SK-N-MC (cell line): ENCODE measurements at regions not wholly inside any gene's neighbourhood (a gene's known extent, or its start where the extent isn't known, plus 50 kb on each side); places are given as distances from the start of the nearest gene placed in this dataset.

Experiments used
- DNase-seq: peaks from one replicate; pipeline ENCODE4 v3.0.0-alpha.2; 2011; ENCODE audit warnings: low read depth, low spot score
- H3K27ac ChIP-seq: fragments of 200-600 bp; sonication (generic); 2 replicates; pipeline ENCODE4 v1.5.1; 2016; ENCODE audit warnings: mixed run types
- H3K36me3 ChIP-seq: fragments of 200-600 bp; sonication (generic); 2 replicates; pipeline ENCODE4 v1.6.1; 2017; ENCODE audit warnings: antibody characterized with exemption, low read length, mixed read lengths; ENCODE audit not compliant: insufficient read depth
- H3K4me3 ChIP-seq: fragments of 200-600 bp; sonication (generic); 2 replicates; pipeline ENCODE4 v1.5.1; 2016
- H3K9ac ChIP-seq: fragments of 200-600 bp; sonication (generic); 2 replicates; pipeline ENCODE4 v1.8.0; 2017; ENCODE audit warnings: mixed run types, mixed read lengths; ENCODE audit not compliant: insufficient read length
- H3K9me3 ChIP-seq: fragments of 200-600 bp; sonication (generic); 2 replicates; pipeline ENCODE4 v1.6.1; 2017; ENCODE audit warnings: low read depth, mild to moderate bottlenecking, antibody characterized with exemption, low read length, moderate library complexity, mixed read lengths
- EZH2 ChIP-seq: fragments of 200-600 bp; sonication (generic); IDR thresholded peaks from one replicate; pipeline ENCODE4 v1.6.1; 2017; ENCODE audit warnings: antibody characterized with exemption
- FOXP2 ChIP-seq: optimal IDR thresholded peaks from 2 replicates; pipeline ENCODE3; 2011; ENCODE audit warnings: mild to moderate bottlenecking, moderate library complexity; ENCODE audit not compliant: insufficient read depth; ENCODE audit errors: extremely low read length, control extremely low read depth
- POLR2AphosphoS5 ChIP-seq: IDR thresholded peaks from 2 replicates; pipeline ENCODE4 v1.6.1; 2012; ENCODE audit warnings: mild to moderate bottlenecking, low read depth, low read length, borderline replicate concordance

GRCh38 chr4:3862640-3863420 lies 96.6 kb downstream of the ADRA2C start:
- no peak for TF ChIP-seq EZH2
- no peak for TF ChIP-seq FOXP2
- no peak for TF ChIP-seq POLR2AphosphoS5
- no peaks in the 10 kb centered on the region for H3K36me3 ChIP-seq
- no peak overlapping the region for H3K9ac ChIP-seq
- DNase-seq = no peak
- no peaks in the 10 kb centered on the region for H3K9me3 ChIP-seq
- no peak overlapping the region for H3K4me3 ChIP-seq
- no peak overlapping the region for H3K27ac ChIP-seq

GRCh38 chr4:3863841-3864741 lies 97.9 kb downstream of the ADRA2C start:
- DNase-seq = no peak
- Histone ChIP-seq H3K27ac (no peak overlapping the region), H3K36me3 (no peaks in the 10 kb centered on the region), H3K4me3 (no peak overlapping the region), H3K9ac (no peak overlapping the region), H3K9me3 (no peaks in the 10 kb centered on the region)
- TF ChIP-seq FOXP2 (no peak), EZH2 (no peak), POLR2AphosphoS5 (no peak)

DNA sequence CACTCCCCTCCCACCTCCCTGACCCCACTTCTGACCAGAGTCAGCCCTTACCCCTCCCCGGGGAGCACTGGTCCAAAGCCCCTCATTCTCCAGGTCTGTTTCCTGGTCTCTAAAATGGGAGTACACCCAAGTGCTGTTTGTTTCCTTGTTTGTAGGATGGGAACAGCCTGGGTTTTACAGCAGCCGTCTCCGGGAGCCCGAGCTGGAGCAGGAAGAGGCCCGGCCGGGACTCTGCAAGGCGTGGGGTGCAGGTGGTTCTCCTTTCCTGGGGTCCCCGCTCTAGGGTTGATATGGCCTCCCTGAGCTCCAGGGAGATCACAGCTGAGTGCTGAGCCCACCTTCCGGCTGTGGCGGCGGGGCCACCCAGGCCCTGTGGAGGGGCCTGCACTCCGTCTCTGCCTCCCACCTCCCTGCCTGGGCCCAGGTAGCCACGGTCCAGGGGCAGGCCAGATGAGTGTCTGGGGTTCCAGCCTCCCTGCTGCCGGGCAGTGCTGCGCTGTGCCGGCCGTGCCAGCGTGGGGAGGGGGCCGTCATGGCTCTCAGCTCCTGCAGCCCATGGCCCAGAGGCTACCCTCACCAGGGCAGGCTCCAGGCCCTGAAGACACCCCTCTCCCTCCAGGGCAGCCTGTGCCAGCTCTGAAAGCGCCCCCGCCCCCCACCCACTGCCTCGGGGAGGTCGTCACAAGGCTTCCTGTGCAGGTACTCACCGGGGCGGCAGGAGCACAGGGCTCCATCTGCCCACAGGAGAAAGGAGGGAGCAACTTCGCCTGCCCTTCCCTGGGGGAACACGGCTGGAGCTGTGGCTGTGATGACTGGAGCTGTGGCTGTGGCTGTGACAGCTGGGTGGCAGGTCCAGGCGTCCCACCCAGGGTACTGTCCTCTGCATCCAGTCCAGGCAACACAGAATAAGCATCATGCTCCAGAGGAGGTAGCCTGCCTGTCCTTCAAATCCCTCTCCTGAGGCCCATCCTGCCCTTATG lies 98.8 kb downstream of the ADRA2C start:
- no peak for DNase-seq
- TF ChIP-seq EZH2 (no peak), FOXP2 (no peak), POLR2AphosphoS5 (no peak)
- Histone ChIP-seq H3K9me3 (no peaks in the 10 kb centered on the region), H3K27ac (no peak overlapping the region), H3K36me3 (no peaks in the 10 kb centered on the region), H3K9ac (no peak overlapping the region), H3K4me3 (no peak overlapping the region)

DNA sequence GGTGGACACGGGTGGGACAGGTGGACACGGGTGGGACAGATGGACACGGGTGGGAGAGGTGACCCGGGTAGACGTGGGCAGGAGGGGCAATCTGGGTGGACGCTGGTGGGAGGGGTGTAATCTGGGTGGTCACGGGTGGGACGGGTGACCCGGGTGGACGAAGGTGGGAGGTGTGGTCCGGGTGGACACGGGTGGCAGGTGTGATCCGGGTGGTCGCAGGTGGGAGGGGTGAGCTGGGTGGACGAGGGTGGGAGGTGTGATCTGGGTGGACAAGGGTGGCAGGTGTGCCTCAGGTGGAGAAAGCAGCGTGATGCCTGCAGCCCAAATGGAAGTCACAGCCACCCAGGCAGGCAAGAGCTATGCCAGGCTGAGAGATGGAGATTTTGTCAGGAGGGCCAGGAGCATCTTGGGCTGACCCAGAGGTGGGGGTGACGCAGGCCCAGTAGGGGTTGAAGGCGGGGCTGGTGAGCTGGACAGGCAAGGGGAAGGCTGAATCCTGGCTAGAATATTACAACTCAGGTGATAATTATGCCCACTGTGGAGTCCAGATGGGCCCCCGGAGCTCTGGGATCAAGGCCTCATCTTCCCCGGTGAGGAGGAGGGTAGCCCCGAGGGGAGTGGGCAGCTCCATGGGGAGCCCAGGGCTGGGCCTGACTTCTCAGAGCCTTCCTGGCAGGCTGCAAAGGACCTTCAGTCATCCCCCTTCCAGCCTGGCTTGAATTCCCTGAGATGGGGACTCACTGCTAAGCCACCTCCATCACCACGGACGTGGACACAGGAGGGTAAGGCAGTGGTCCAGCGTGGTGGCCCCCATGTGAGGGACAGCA lies 100.0 kb downstream of the ADRA2C start:
- Histone ChIP-seq H3K9ac (no peak overlapping the region), H3K27ac (no peak overlapping the region), H3K36me3 (no peaks in the 10 kb centered on the region), H3K4me3 (no peak overlapping the region), H3K9me3 (no peaks in the 10 kb centered on the region)
- no peak for DNase-seq
- no peak for TF ChIP-seq EZH2

GRCh38 chr4:3866813-3867129 lies 100.6 kb downstream of the ADRA2C start:
- DNase-seq = no peak
- Histone ChIP-seq H3K36me3 (no peaks in the 10 kb centered on the region), H3K9me3 (no peaks in the 10 kb centered on the region), H3K27ac (no peak overlapping the region), H3K4me3 (no peak overlapping the region), H3K9ac (no peak overlapping the region)
- TF ChIP-seq FOXP2 = no peak
- TF ChIP-seq EZH2 = no peak
- TF ChIP-seq POLR2AphosphoS5 = no peak

- H3K4me3 ChIP-seq = no peak overlapping the region
- H3K36me3 ChIP-seq = no peaks in the 10 kb centered on the region
- TF ChIP-seq POLR2AphosphoS5 (no peak), FOXP2 (no peak)
- no peak overlapping the region for H3K9ac ChIP-seq
- no peak overlapping the region for H3K27ac ChIP-seq
- DNase-seq = no peak
- H3K9me3 ChIP-seq = no peaks in the 10 kb centered on the region
Observed at GRCh38 chr4:3867403-3868100, 101.4 kb downstream of the ADRA2C start.

- no peaks in the 10 kb centered on the region for H3K36me3 ChIP-seq
- no peak overlapping the region for H3K9ac ChIP-seq
- no peak overlapping the region for H3K27ac ChIP-seq
- no peak overlapping the region for H3K4me3 ChIP-seq
- no peaks in the 10 kb centered on the region for H3K9me3 ChIP-seq
- TF ChIP-seq POLR2AphosphoS5 (no peak), FOXP2 (no peak), EZH2 (no peak)
- DNase-seq = no peak
Observed at GRCh38 chr4:3868211-3869173, 102.3 kb downstream of the ADRA2C start.
